LNCAP (cell line): ENCODE measurements at regions not wholly inside any gene's neighbourhood (a gene's known extent, or its start where the extent isn't known, plus 50 kb on each side); places are given as distances from the start of the nearest gene placed in this dataset.

ENCODE experiments used
- CTCF ChIP-seq: fragments of 450-650 bp; IDR thresholded peaks from 2 replicates; pipeline ENCODE4 v1.5.1; 2017; ENCODE audit warnings: mild to moderate bottlenecking

- no peak for TF ChIP-seq CTCF
These were observed 960.8 kb upstream of the PRKX start for GRCh38 chrX:4674028-4674782.

GRCh38 chrX:4671344-4671743, 957.9 kb upstream of the PRKX start:
- no peak for TF ChIP-seq CTCF

DNA sequence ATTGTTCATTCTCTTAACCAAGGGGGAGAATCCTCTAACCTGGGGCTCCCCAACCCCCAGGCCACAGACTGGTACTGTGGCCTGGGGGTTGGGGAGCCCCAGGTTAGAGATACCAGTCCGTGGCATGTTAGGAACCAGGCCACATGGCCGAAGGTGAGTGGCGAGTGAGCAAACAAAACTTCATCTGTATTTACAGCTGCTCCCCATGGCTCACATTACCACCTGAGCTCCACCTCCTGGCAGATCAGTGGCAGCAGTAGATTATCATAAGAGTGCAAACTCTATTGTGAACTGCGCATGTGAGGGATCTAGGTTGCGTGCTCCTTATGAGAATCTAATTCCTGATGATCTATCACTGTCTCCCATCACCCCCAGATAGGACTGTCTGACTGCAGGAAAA, 957.2 kb upstream of the PRKX start:
- TF ChIP-seq CTCF, result no peak

GRCh38 chrX:4668802-4669536, 955.5 kb upstream of the PRKX start:
- no peak for TF ChIP-seq CTCF

DNA sequence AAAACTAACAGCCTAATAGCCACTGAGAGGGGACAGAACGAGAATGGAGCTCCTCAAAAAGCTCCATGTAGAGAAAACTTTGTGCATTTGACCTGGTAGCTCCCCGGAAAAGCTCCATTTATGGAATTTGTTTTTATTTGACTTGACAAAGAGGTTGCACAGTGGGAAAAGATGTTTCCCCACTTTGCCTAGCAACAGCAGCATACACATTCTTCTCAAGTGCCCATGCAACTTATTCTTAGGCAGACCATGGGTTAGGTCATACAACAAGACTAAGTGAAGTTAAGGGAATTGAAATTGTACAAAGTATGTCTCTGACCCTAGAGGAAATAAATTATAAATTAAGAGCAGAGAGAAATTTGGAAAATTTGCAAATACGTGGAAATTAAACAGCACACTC, 949.6 kb upstream of the PRKX start:
- TF ChIP-seq CTCF, result no peak

- TF ChIP-seq CTCF, result no peak
These were observed 948.3 kb upstream of the PRKX start for GRCh38 chrX:4661771-4662170.

- no peak for TF ChIP-seq CTCF
These were observed 943.0 kb upstream of the PRKX start for GRCh38 chrX:4656419-4656818.
